MM.1S (cell line): ENCODE measurements at regions not wholly inside any gene's neighbourhood (a gene's known extent, or its start where the extent isn't known, plus 50 kb on each side); places are given as distances from the start of the nearest gene placed in this dataset.

ENCODE experiments used
- DNase-seq: peaks from one replicate; pipeline ENCODE4 v3.0.0-alpha.2; 2015
- H2AFZ ChIP-seq: fragments of 300-600 bp; sonication (generic); 2 replicates; pipeline ENCODE4 v1.6.0; 2016; ENCODE audit warnings: antibody characterized with exemption, low read length
- H3F3A ChIP-seq: fragments of 300-600 bp; sonication (generic); 2 replicates; pipeline ENCODE4 v1.6.1; 2016; ENCODE audit warnings: mild to moderate bottlenecking, antibody characterized with exemption, low read length, moderate library complexity, mixed read lengths; ENCODE audit not compliant: insufficient read depth
- H3K27ac ChIP-seq: fragments of 300-600 bp; sonication (generic); 2 replicates; pipeline ENCODE4 v1.5.1; 2016; ENCODE audit warnings: mild to moderate bottlenecking, low read length
- H3K27me3 ChIP-seq: fragments of 300-600 bp; sonication (generic); replicated peaks from 2 replicates; pipeline ENCODE4 v1.6.0; 2016; ENCODE audit warnings: low read length; ENCODE audit not compliant: insufficient read depth
- H3K36me3 ChIP-seq: fragments of 300-600 bp; sonication (generic); replicated peaks from 2 replicates; pipeline ENCODE4 v1.6.1; 2016; ENCODE audit warnings: mild to moderate bottlenecking, low read length, mixed read lengths; ENCODE audit not compliant: insufficient read depth
- H3K4me1 ChIP-seq: fragments of 300-600 bp; sonication (generic); 2 replicates; pipeline ENCODE4 v1.6.1; 2016; ENCODE audit warnings: low read length, mixed read lengths
- H3K4me2 ChIP-seq: fragments of 300-600 bp; sonication (generic); 2 replicates; pipeline ENCODE4 v1.6.0; 2016; ENCODE audit warnings: low read depth, low read length
- H3K4me3 ChIP-seq: fragments of 300-600 bp; sonication (generic); 2 replicates; pipeline ENCODE4 v1.5.1; 2016; ENCODE audit warnings: low read length, mixed read lengths
- H3K79me2 ChIP-seq: fragments of 300-600 bp; sonication (generic); 2 replicates; pipeline ENCODE4 v1.6.1; 2016; ENCODE audit warnings: mixed run types, low read length, mixed read lengths
- H3K9ac ChIP-seq: fragments of 300-600 bp; sonication (generic); 2 replicates; pipeline ENCODE4 v1.6.1; 2016; ENCODE audit warnings: low read length, mixed read lengths
- H3K9me2 ChIP-seq: fragments of 300-600 bp; sonication (generic); replicated peaks from 2 replicates; pipeline ENCODE4 v1.6.1; 2016; ENCODE audit warnings: mild to moderate bottlenecking, low read length, mixed read lengths; ENCODE audit not compliant: insufficient read depth
- H3K9me3 ChIP-seq: fragments of 300-600 bp; sonication (generic); replicated peaks from 2 replicates; pipeline ENCODE4 v1.6.1; 2016; ENCODE audit warnings: mild to moderate bottlenecking, low read length, mixed read lengths; ENCODE audit not compliant: insufficient read depth
- H4K20me1 ChIP-seq: fragments of 300-600 bp; sonication (generic); 2 replicates; pipeline ENCODE4 v1.6.1; 2016; ENCODE audit warnings: mild to moderate bottlenecking, low read length, moderate library complexity, mixed read lengths; ENCODE audit not compliant: insufficient read depth
- EZH2 ChIP-seq: fragments of 300-600 bp; sonication (generic); optimal IDR thresholded peaks from 2 replicates; pipeline ENCODE3; 2017; ENCODE audit warnings: low read depth, mild to moderate bottlenecking, antibody characterized with exemption, low read length, mixed read lengths
- EZH2phosphoT487 ChIP-seq: fragments of 300-600 bp; sonication (generic); IDR thresholded peaks from 2 replicates; pipeline ENCODE4 v1.6.1; 2018; ENCODE audit warnings: antibody characterized with exemption, low read length
- TF ChIP-seq, protein P1 (sequence below): fragments of 300-600 bp; sonication (generic); IDR thresholded peaks from 2 replicates; pipeline ENCODE4 v1.5.1; 2016; ENCODE audit warnings: antibody characterized with exemption, low read length, mixed read lengths

DNA sequence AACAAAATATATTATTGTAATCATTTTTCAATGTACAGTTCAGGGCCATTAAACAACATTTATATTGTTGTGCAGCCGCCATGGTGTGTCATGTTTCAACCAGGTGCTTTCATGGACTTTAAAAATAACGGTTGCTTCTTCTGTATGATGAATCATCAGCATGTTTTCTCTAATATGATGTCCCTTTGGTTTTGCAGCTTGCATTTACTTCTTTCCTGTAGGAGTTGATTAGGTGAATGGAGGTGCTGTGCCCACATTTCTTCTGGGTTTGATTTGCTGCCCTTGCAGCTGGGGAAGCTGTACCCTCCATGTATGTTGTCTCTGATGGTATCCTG is 54.9 kb upstream of the TULP4 start:
- peaks cover 6% of the 10 kb centered on the region for H3K79me2 ChIP-seq

DNA sequence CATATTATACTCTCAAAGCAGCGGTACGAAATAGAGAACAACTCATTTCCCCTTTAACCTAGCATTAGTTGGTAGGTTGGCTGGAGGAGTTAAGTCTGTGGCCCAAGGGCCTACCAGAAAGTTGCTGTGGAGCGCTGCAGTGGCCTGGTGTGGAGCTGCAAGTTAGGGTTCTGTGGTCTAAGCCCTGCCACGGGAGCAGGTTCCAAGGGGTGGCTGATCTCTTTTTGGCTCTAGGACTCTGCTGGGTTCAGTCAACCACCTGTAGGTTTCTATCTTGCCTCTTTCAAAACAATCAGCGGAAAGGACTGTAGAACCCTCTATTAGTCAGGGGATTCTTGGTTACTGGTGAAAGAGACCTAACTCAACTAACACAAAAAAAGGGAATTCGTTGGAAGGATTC is 54.5 kb upstream of the TULP4 start:
- Histone ChIP-seq H4K20me1 (no peaks in the 10 kb centered on the region), H3K79me2 (peaks cover 6% of the 10 kb centered on the region), H3K4me3 (no peak overlapping the region), H3F3A (peaks cover 4% of the 10 kb centered on the region; the same call in 1 of the 2 replicates), H3K4me1 (0 out of 2 replicates have a peak, but pooled peaks cover 11% of the 10 kb centered on the region), H3K9me2 (no peaks in the 10 kb centered on the region), H3K9ac (no peak overlapping the region), H3K36me3 (no peaks in the 10 kb centered on the region), H2AFZ (no peak overlapping the region), H3K27me3 (no peaks in the 10 kb centered on the region), H3K27ac (peak overlapping the region; percentile 44; the same call in 1 of the 2 replicates), H3K4me2 (no peak overlapping the region; the same call in 1 of the 2 replicates), H3K9me3 (no peaks in the 10 kb centered on the region)
- DNase-seq = peak; percentile 63
- TF ChIP-seq EZH2 (no peak), EZH2phosphoT487 (no peak)
- TF ChIP-seq, protein P1, sequence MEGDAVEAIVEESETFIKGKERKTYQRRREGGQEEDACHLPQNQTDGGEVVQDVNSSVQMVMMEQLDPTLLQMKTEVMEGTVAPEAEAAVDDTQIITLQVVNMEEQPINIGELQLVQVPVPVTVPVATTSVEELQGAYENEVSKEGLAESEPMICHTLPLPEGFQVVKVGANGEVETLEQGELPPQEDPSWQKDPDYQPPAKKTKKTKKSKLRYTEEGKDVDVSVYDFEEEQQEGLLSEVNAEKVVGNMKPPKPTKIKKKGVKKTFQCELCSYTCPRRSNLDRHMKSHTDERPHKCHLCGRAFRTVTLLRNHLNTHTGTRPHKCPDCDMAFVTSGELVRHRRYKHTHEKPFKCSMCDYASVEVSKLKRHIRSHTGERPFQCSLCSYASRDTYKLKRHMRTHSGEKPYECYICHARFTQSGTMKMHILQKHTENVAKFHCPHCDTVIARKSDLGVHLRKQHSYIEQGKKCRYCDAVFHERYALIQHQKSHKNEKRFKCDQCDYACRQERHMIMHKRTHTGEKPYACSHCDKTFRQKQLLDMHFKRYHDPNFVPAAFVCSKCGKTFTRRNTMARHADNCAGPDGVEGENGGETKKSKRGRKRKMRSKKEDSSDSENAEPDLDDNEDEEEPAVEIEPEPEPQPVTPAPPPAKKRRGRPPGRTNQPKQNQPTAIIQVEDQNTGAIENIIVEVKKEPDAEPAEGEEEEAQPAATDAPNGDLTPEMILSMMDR = peak; percentile 19

More for the DNA sequence above, 54.9 kb upstream of the TULP4 start:
- Histone ChIP-seq H4K20me1 (no peaks in the 10 kb centered on the region), H3K4me1 (0 out of 2 replicates have a peak, but pooled peaks cover 11% of the 10 kb centered on the region), H2AFZ (no peak overlapping the region), H3K9me3 (no peaks in the 10 kb centered on the region), H3K9ac (no peak overlapping the region), H3K36me3 (no peaks in the 10 kb centered on the region), H3F3A (peaks cover 4% of the 10 kb centered on the region; the same call in 1 of the 2 replicates), H3K27me3 (no peaks in the 10 kb centered on the region), H3K9me2 (no peaks in the 10 kb centered on the region), H3K4me2 (no peak overlapping the region), H3K27ac (peak overlapping the region; percentile 44; the same call in 1 of the 2 replicates), H3K4me3 (no peak overlapping the region)
- TF ChIP-seq EZH2phosphoT487 (no peak), EZH2 (no peak)
- TF ChIP-seq, protein P1 = no peak
- DNase-seq = no peak

DNA sequence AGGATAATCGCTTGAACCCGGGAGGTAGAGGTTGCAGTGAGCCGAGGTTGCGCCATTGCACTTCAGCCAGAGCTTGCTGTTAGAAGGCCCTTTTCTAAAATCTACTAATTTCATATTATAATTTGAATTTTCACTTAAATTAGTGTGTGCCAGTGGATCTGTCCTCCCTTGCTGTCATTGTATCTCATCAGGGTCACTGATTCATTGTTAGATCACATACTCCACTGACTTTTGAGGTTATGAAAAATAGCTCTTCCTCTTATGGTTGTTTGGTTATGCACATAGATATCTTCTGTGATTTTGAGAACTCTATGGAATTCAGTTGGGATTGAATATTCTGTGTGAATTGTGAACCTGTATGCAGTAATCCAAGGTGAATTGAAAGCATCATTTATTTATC is 53.1 kb upstream of the TULP4 start:
- no peak overlapping the region for H2AFZ ChIP-seq
- no peak overlapping the region for H3K27ac ChIP-seq
- no peak for TF ChIP-seq EZH2phosphoT487
- TF ChIP-seq, protein P1 = no peak
- TF ChIP-seq EZH2 = no peak
- no peaks in the 10 kb centered on the region for H3K36me3 ChIP-seq
- H3K9me3 ChIP-seq = no peaks in the 10 kb centered on the region
- H3K4me3 ChIP-seq = no peak overlapping the region
- 0 out of 2 replicates have a peak, but pooled peaks cover 11% of the 10 kb centered on the region for H3K4me1 ChIP-seq
- peaks cover 4% of the 10 kb centered on the region; the same call in 1 of the 2 replicates for H3F3A ChIP-seq
- H3K27me3 ChIP-seq = no peaks in the 10 kb centered on the region
- no peaks in the 10 kb centered on the region for H3K9me2 ChIP-seq
- H3K9ac ChIP-seq = no peak overlapping the region
- H3K79me2 ChIP-seq = peaks cover 6% of the 10 kb centered on the region
- no peaks in the 10 kb centered on the region for H4K20me1 ChIP-seq
- DNase-seq = no peak
- H3K4me2 ChIP-seq = no peak overlapping the region
